ENCODE measurements at regions not wholly inside any gene's neighbourhood (a gene's known extent, or its start where the extent isn't known, plus 50 kb on each side); places are given as distances from the start of the nearest gene placed in this dataset.

DNA sequence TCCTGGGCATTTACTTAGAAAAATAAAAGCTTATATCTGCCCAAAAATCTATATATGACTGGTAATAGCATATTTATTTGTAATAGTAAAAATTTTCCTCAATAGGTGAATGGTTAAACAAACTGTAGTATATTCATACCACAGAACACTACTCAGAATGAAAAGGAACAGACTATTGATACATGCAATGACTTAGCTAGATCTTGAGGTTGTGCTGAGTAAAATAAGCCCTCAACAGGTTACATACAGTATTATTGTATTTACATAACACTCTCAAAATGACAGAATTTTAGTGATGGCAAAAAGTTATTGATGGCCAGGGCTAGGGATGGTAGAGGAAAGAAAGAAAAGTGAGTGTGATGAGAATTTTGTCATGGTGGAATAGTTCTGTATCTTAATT, 178.4 kb downstream of the BMP4 start:
- no peak for TF ChIP-seq HEYL (CRISPR knock-in tag; IDR thresholded peaks at IDR 0.05)
- TF ChIP-seq, protein P1, sequence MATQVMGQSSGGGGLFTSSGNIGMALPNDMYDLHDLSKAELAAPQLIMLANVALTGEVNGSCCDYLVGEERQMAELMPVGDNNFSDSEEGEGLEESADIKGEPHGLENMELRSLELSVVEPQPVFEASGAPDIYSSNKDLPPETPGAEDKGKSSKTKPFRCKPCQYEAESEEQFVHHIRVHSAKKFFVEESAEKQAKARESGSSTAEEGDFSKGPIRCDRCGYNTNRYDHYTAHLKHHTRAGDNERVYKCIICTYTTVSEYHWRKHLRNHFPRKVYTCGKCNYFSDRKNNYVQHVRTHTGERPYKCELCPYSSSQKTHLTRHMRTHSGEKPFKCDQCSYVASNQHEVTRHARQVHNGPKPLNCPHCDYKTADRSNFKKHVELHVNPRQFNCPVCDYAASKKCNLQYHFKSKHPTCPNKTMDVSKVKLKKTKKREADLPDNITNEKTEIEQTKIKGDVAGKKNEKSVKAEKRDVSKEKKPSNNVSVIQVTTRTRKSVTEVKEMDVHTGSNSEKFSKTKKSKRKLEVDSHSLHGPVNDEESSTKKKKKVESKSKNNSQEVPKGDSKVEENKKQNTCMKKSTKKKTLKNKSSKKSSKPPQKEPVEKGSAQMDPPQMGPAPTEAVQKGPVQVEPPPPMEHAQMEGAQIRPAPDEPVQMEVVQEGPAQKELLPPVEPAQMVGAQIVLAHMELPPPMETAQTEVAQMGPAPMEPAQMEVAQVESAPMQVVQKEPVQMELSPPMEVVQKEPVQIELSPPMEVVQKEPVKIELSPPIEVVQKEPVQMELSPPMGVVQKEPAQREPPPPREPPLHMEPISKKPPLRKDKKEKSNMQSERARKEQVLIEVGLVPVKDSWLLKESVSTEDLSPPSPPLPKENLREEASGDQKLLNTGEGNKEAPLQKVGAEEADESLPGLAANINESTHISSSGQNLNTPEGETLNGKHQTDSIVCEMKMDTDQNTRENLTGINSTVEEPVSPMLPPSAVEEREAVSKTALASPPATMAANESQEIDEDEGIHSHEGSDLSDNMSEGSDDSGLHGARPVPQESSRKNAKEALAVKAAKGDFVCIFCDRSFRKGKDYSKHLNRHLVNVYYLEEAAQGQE (IDR thresholded peaks at IDR 0.05), result no peak
- TF ChIP-seq PBX3 (IDR thresholded peaks at IDR 0.05), result no peak
- TF ChIP-seq HOXB13 (CRISPR knock-in tag; IDR thresholded peaks at IDR 0.05; ENCODE audit: low read depth), result no peak
- no peak for TF ChIP-seq RAD21 (conservative IDR thresholded peaks at IDR 0.05 in 1 of 2, IDR thresholded peaks at IDR 0.05 in 1 of 2)
- TF ChIP-seq BCL3 (IDR thresholded peaks at IDR 0.05), result no peak
- TF ChIP-seq SMC3 (IDR thresholded peaks at IDR 0.05), result no peak
- TF ChIP-seq NFE2L2 (conservative IDR thresholded peaks at IDR 0.05; ENCODE audit: low read length), result no peak
- TF ChIP-seq EHMT2 (IDR thresholded peaks at IDR 0.05; ENCODE audit: low read depth), result no peak
- no peak for TF ChIP-seq POLR2AphosphoS2 (conservative IDR thresholded peaks at IDR 0.05; ENCODE audit: low read length)
- no peak for TF ChIP-seq ZFP36 (IDR thresholded peaks at IDR 0.05; ENCODE audit: borderline replicate concordance, partially characterized antibody)
- TF ChIP-seq RNF2 (IDR thresholded peaks at IDR 0.05; ENCODE audit: borderline replicate concordance, low read depth), result no peak
- DNase-seq (ENCODE audit: low read depth in 1 of 2, low spot score in 1 of 2), result no peak
- no peaks in the 10 kb centered on the region for H3K9me3 ChIP-seq
- no peaks in the 10 kb centered on the region for H3K4me1 ChIP-seq
- no peak overlapping the region for H3K4me3 ChIP-seq
- POLR2A ChIA-PET, result no interaction called here
- H3K4me2 ChIP-seq, result no peak overlapping the region
- CTCF ChIA-PET, result no interaction called here
- no peak for FAIRE-seq
- no peak for ATAC-seq
- no peak overlapping the region for H3K27ac ChIP-seq

DNA sequence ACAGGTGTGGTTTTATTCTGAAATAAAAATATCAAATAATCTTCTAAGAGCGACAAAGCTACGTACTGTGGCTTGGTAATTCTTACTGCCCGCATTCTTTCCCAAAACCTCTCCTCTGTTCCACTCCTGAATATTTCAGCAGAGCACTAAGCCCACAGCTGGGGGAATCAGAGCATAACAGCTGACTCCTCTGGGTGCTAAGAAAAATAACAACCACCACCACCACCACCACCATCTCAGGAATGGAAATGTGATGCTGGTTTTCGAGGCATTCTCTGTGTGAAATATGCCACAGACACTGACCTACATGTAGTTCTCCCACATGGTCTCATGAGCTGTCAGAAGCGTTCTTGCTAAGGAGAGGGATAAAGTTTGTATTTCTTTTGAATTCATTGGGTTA, 183.7 kb downstream of the BMP4 start:
- no peak for TF ChIP-seq GATA3 (IDR thresholded peaks at IDR 0.05; ENCODE audit: borderline replicate concordance)
- no peak for TF ChIP-seq JUNB (IDR thresholded peaks at IDR 0.05)
- no peak for TF ChIP-seq POLR2A (IDR thresholded peaks at IDR 0.05; ENCODE audit: low read length)
- TF ChIP-seq RCOR1 (IDR thresholded peaks at IDR 0.05; ENCODE audit: low read depth, low read length), result no peak
- POLR2A ChIA-PET, result no interaction called here
- no peak for DNase-seq (ENCODE audit: low read depth in 1 of 2, low spot score in 1 of 2)
- H3K27ac ChIP-seq, result no peak overlapping the region
- CTCF ChIA-PET, result interaction anchor here (1.2 kb wide), 1 partner anchor 8 kb away, joined by 3 read pairs; no protein-coding TSS in a partner anchor
- no peaks in the 10 kb centered on the region; the same call in 2 of the 3 replicates for H3K4me1 ChIP-seq
- H3K4me3 ChIP-seq, result no peak overlapping the region
- no peak overlapping the region for H3K4me2 ChIP-seq
- 88% methylated on average over 5 of the region's 5 CpGs for WGBS (ENCODE audit: missing lambda C conversion rate)
- H3K9me3 ChIP-seq, result no peaks in the 10 kb centered on the region
- FAIRE-seq, result no peak
- no peak for ATAC-seq

GRCh38 chr14:53767566-53767965, 189.1 kb downstream of the BMP4 start:
- no peak overlapping the region for H3K4me2 ChIP-seq
- H3K4me1 ChIP-seq, result peaks cover 15% of the 10 kb centered on the region; the same call in 2 of the 3 replicates
- H3K9me3 ChIP-seq, result no peaks in the 10 kb centered on the region
- CTCF ChIA-PET, result interaction anchor here (1.5 kb wide), 1 partner anchor 12 kb away, joined by 3 read pairs; no protein-coding TSS in a partner anchor
- POLR2A ChIA-PET, result no interaction called here
- 73% methylated on average over 2 of the region's 2 CpGs for WGBS (ENCODE audit: missing lambda C conversion rate)
- H3K4me3 ChIP-seq, result no peak overlapping the region
- no peak overlapping the region for H3K27ac ChIP-seq
- DNase-seq (ENCODE audit: low read depth in 1 of 2, low spot score in 1 of 2) (no peak), FAIRE-seq (no peak), ATAC-seq (no peak)
- TF ChIP-seq ZSCAN20 (CRISPR knock-in tag; IDR thresholded peaks at IDR 0.05), result no peak
- no peak for TF ChIP-seq CTCF (IDR thresholded peaks at IDR 0.05)
- no peak for TF ChIP-seq BHLHE40 (IDR thresholded peaks at IDR 0.05; ENCODE audit: low read depth, low read length)
- TF ChIP-seq EP300 (IDR thresholded peaks at IDR 0.05), result no peak
- no peak for TF ChIP-seq HOXB5 (CRISPR knock-in tag; IDR thresholded peaks at IDR 0.05)
- no peak for TF ChIP-seq BCL3 (IDR thresholded peaks at IDR 0.05)
- TF ChIP-seq KDM5A (IDR thresholded peaks at IDR 0.05), result no peak

All from A549 (cell line).